SKM-1 treated with dmso at 0.1 percent for 144 hours (cell line): ENCODE measurements at regions not wholly inside any gene's neighbourhood (a gene's known extent, or its start where the extent isn't known, plus 50 kb on each side); places are given as distances from the start of the nearest gene placed in this dataset.
A peak's percentile ranks its signal among the peaks of the same experiment; 100 is the strongest.

Experiments used
- DNase-seq: peaks from one replicate; lab custom pipeline; 2025; ENCODE audit not compliant: unreplicated experiment; lab: John Stamatoyannopoulos, UW

DNA sequence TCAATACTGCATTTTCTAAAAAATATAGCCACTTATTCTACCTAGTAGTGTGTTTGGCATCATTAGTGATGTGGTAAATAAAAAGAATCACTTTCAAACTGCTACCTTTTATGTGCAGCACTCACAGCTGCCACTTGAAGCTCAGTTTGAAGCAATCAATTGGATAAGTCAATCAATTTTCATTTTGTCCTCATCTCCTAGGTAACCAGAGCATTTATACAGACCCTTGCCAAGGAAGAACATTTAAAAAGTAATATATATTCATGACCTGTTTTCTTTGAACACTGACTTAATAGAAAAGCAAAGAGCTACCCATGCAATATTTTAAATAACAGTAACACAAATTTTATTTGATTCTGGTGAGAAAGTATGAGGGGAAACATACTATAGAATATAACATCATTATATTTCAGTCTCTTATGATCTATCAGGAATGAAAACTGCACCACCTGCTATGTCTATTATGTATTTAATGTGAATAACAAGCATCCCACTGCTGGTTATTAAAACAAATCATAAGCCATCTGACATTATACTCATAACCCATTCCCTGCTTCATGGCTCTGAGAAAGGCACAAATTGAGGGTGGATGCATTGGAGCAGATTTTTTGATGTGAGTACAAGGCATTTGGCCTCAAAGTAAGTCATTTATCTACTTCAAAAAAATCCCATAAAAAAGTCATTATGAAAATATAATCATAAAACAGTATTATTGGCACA, 168.4 kb upstream of the C21orf91 start:
- DNase-seq, result no peak

DNA sequence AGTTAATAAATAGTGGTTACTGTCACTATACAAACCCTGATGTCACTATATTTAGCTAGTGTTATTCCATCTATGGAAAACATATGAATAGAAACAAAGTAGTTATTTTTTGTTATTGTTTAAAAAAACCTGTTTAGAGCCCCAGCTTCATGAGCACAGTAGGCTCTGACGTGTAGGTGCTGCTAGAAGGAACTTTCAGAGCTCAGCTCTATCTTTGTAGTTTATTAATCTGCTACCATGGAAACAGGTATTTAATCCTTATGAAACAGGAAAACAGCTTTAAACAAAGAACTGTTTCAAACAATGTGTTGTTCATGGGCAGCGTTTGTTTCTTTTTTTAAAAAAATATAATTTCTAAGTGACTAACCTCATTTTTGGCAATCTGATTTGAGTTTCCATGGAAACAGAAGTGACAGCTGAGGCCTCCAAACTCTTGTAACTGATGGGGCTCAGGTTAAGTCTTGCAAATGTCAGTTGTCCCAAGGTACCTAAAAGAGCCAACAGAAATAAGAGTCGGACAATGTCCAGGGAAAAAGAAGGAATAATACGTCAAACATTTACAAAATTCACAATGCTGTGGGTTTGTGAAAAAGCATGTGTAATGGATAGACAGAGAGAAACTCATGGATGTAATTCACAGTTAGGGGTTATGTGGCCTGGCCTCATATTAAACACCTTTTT, 162.0 kb upstream of the C21orf91 start:
- no peak for DNase-seq

GRCh38 chr21:17979763-17980162, 160.6 kb upstream of the C21orf91 start:
- DNase-seq, result no peak

GRCh38 chr21:17978895-17979294, 159.7 kb upstream of the C21orf91 start:
- DNase-seq, result no peak

- DNase-seq, result no peak
These were observed 157.5 kb upstream of the C21orf91 start for GRCh38 chr21:17976691-17977090.

- DNase-seq, result no peak
These were observed 157.0 kb upstream of the C21orf91 start for GRCh38 chr21:17976139-17976538.

- DNase-seq, result no peak
These were observed 148.2 kb upstream of the C21orf91 start for GRCh38 chr21:17967319-17967718.

DNA sequence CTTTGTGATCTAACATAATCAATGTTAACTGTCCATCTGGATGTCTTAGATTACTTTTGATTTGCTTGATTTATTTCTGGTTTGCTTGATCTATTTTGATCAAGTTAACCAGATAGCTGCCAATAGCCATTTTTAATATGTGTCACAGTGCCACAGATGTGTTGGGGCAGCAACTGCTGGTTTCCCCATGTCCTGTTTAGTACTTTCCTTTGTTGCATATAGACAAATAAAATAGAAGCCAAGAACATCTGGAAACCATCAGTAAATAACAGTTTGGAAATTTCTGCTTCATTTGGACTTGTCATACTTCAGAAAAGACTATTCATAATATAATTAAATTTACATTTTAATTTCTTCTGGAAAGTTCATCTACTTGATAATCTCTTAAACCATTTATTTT, 145.6 kb upstream of the C21orf91 start:
- DNase-seq, result no peak

DNA sequence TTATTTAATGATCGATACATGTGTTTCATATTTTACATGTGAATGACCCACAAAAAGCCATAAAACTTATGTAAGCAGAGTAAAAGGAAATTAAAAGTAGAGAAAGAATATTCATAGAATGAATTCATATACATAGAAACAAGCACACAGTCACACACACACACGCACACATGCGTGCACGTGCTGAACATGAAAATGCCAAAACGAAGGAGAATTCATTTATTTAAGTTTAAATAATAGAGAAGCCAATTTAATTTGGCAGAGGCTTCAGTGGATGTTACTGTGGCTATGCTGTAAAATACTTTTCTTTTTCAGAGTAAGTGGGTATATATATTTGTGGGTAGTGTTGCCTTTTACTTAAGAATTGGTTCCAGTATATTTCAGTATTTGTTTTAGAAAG, 145.0 kb upstream of the C21orf91 start:
- no peak for DNase-seq

- DNase-seq, result no peak
These were observed 131.4 kb upstream of the C21orf91 start for GRCh38 chr21:17950591-17950990.

GRCh38 chr21:17949421-17949820, 130.3 kb upstream of the C21orf91 start:
- no peak for DNase-seq

GRCh38 chr21:17947531-17947930, 128.4 kb upstream of the C21orf91 start:
- no peak for DNase-seq

- peak; percentile 3 for DNase-seq
These were observed 111.9 kb upstream of the C21orf91 start for GRCh38 chr21:17931080-17931479.

DNA sequence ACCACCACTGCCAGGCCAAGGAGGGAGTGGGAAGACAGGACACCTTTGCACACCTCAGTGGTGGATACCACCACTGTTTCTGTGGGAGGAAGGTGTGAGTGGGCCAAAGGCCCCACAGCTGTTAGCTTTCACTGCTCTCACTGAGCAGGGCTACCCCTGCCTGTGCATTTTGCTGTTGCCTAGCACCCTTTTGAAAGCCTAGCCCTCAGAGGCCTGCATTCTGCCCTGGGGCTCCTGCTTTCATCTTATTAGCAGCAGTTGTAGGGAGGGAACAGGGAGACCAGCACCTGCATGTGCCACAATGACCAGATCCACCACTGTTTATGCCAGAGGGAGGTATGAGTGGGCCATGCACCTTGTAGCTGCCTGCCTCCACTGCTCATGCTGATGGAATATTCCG, 110.9 kb upstream of the C21orf91 start:
- DNase-seq, result no peak

- no peak for DNase-seq
These were observed 110.4 kb upstream of the C21orf91 start for GRCh38 chr21:17929510-17929909.

GRCh38 chr21:17925899-17926298, 106.7 kb upstream of the C21orf91 start:
- DNase-seq, result peak; percentile 2

DNA sequence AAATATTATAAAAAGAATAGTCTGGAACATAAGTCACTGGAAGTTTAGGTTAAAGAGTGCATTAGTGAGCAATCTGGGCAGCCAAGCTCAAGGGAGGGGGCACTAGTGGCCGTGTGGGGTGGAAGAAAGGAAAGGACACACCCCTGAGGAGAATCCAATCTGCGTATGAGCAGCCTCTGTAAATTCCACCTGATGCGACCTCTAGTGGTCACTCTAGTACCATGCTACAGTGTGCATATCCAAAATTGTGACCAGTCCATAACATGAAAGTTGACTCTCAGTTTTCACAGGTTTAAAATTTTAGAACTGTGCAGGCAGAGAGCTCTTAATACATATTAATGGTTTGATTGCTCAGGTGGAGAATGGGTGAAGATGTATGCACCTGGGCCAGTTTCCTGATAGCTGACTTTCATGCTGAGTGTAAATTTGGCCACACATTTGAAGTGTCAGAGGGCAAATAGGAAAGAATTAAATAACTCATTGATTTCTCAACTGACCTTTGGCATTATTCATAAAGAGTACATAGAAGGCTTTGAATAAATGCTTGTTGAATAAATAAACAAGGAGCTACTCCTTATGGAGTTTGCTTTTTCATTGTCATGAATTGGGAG, 105.9 kb upstream of the C21orf91 start:
- DNase-seq, result peak; percentile 65

DNA sequence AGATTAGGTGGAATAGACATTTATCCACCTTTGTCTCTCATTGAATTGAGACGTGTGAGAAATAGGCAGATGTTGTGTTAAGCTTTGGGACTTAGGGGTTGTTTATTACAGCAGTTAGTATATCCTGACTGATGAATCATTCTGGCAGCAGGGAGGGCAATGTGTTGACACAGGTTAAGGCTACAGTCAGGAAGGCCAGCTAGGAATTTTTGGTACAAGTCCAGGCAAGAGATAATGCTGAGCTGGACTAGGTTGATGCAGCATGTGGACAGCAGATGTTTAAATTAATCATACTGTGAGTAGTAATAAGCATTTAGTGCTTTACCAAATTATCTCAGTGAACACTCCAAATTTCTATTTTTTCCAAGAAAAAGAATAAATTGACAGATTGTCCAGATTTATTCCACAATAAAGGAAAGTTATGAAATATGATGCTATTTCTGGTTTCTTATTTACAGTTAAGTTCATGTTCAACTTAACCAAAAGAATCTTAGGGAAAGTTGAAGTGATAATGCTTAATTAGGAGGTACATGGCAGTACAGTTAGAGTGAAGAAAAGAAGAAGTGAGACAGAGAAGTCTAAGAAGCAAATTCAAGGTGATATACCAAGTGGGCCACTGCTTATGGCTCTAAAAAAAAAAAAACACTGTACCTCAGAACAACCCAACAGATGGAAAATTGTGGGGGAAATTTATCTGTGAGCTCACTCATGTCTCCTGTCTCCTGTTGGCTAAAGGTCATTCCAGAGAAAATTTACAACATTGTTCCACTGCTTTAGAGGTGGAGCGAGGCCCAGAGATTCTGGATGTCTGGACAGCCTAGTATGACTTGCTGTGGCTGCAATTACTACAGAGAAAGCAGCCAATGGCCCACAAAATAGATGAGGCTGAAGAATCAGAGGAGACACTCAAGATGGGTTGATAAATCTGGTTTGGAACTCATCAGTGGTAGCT, 102.7 kb upstream of the C21orf91 start:
- DNase-seq, result no peak

DNA sequence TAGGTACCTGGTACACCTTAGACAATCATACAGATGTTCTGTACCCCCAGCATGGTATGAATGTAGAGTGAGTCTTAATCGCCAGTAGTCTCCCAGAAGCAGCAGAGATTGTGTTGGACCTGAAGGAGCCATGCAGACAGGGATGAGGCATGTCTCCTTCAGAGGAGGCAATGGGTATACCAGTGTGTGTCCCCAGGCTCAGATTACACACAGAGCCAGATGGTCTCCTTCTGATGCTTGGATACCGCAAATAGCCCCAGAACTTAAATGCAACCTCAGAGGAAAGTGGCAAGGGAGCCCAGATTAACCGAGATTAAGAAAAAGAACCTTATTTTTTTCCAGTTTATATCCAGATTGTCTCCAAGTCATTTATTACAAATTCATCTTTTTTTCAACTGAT, 96.8 kb upstream of the C21orf91 start:
- DNase-seq, result no peak

- DNase-seq, result no peak
These were observed 92.5 kb upstream of the C21orf91 start for GRCh38 chr21:17911628-17912027.

GRCh38 chr21:17903929-17904639, 84.9 kb upstream of the C21orf91 start:
- no peak for DNase-seq
